ENCODE measurements at regions not wholly inside any gene's neighbourhood (a gene's known extent, or its start where the extent isn't known, plus 50 kb on each side); places are given as distances from the start of the nearest gene placed in this dataset.

DNA sequence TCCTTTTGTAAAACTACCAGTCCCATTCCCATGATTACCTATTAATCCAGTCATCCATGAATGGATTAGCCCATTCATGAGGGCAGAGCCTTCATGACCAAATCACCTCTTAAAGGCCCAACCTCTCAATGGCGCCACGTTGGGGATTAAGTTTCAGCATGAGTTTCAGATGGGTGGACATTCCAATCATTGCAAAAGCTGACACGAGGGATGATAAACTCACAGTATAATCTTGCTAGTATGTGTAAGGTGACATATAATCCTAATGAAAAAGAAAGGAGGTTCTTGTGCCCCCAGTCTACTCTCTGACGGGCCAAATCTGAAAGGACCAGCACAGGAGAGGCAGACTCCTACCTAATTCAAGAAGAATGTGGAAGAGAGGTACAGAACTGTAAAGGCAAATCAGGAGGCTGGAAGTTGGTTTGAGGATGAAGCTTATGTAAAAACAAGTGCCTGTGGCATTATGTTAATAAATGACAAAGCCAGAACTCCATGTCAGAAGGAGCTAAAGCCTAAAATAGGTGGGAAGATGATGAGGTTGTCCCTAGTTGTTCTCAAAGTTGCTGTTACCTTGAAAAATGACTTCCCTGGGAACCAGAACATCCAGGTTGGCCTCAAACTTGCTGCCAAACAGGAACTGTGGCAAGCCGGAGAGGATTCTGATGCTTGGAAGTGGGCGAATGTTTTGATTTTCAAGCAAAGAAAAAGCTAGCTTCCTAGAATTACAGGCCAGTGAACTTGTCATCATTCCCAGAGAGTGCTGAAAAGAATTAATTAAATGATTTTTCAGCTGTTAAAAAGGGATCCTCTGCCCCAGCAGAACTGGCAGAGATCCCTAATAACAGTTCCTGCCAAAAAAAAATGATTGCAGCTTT lies 106.5 kb upstream of the TIAM2 start:
- TF ChIP-seq, protein P1, sequence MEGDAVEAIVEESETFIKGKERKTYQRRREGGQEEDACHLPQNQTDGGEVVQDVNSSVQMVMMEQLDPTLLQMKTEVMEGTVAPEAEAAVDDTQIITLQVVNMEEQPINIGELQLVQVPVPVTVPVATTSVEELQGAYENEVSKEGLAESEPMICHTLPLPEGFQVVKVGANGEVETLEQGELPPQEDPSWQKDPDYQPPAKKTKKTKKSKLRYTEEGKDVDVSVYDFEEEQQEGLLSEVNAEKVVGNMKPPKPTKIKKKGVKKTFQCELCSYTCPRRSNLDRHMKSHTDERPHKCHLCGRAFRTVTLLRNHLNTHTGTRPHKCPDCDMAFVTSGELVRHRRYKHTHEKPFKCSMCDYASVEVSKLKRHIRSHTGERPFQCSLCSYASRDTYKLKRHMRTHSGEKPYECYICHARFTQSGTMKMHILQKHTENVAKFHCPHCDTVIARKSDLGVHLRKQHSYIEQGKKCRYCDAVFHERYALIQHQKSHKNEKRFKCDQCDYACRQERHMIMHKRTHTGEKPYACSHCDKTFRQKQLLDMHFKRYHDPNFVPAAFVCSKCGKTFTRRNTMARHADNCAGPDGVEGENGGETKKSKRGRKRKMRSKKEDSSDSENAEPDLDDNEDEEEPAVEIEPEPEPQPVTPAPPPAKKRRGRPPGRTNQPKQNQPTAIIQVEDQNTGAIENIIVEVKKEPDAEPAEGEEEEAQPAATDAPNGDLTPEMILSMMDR (conservative IDR thresholded peaks at IDR 0.05; ENCODE audit: low read length) = no peak
- no peak for TF ChIP-seq EZH2phosphoT487 (IDR thresholded peaks at IDR 0.05; ENCODE audit: borderline replicate concordance, low read depth, low read length)

Data from OCI-LY7 (cell line).